Hepatocyte (in vitro differentiated cells): ENCODE measurements at regions not wholly inside any gene's neighbourhood (a gene's known extent, or its start where the extent isn't known, plus 50 kb on each side); places are given as distances from the start of the nearest gene placed in this dataset.

Experiments
- EZH2 ChIP-seq: fragments of 200-600 bp; sonication (generic); IDR thresholded peaks from 2 replicates; pipeline ENCODE4 v1.6.1; 2016; ENCODE audit warnings: antibody characterized with exemption, mild to moderate bottlenecking, borderline replicate concordance
- EZH2phosphoT487 ChIP-seq: fragments of 200-600 bp; sonication (generic); IDR thresholded peaks from one replicate; pipeline ENCODE4 v1.6.1; 2018; ENCODE audit warnings: antibody characterized with exemption, mild to moderate bottlenecking, low read depth, moderate library complexity; ENCODE audit not compliant: unreplicated experiment, severe bottlenecking
- TF ChIP-seq, protein P1 (sequence below): fragments of 200-600 bp; sonication (generic); IDR thresholded peaks from 2 replicates; pipeline ENCODE4 v1.5.1; 2016; ENCODE audit warnings: antibody characterized with exemption, mild to moderate bottlenecking; ENCODE audit not compliant: poor library complexity

GRCh38 chr11:42589286-42589685, 722.5 kb upstream of the API5 start:
- TF ChIP-seq, protein P1, sequence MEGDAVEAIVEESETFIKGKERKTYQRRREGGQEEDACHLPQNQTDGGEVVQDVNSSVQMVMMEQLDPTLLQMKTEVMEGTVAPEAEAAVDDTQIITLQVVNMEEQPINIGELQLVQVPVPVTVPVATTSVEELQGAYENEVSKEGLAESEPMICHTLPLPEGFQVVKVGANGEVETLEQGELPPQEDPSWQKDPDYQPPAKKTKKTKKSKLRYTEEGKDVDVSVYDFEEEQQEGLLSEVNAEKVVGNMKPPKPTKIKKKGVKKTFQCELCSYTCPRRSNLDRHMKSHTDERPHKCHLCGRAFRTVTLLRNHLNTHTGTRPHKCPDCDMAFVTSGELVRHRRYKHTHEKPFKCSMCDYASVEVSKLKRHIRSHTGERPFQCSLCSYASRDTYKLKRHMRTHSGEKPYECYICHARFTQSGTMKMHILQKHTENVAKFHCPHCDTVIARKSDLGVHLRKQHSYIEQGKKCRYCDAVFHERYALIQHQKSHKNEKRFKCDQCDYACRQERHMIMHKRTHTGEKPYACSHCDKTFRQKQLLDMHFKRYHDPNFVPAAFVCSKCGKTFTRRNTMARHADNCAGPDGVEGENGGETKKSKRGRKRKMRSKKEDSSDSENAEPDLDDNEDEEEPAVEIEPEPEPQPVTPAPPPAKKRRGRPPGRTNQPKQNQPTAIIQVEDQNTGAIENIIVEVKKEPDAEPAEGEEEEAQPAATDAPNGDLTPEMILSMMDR = no peak
- TF ChIP-seq EZH2 (no peak), EZH2phosphoT487 (no peak)
